ENCODE measurements at regions not wholly inside any gene's neighbourhood (a gene's known extent, or its start where the extent isn't known, plus 50 kb on each side); places are given as distances from the start of the nearest gene placed in this dataset.

GRCh38 chr16:86041215-86041614 lies 142.3 kb downstream of the IRF8 start:
- no peak for ATAC-seq
- H3K36me3 Mint-ChIP-seq (ENCODE audit: low read depth) = no peaks in the 10 kb centered on the region
- no peak for DNase-seq
- no peaks in the 10 kb centered on the region for H3K9me3 Mint-ChIP-seq (ENCODE audit: low read depth)
- peaks cover 18% of the 10 kb centered on the region for H3K4me1 Mint-ChIP-seq
- H3K27me3 Mint-ChIP-seq = peaks cover 11% of the 10 kb centered on the region
- H3K27ac Mint-ChIP-seq = no peak overlapping the region
- CTCF ChIA-PET = interaction anchor here (0.7 to 1.1 kb wide), 2 partner anchors 21 to 220 kb away, joined by 3 read pairs; no protein-coding TSS in a partner anchor
- no peak overlapping the region for H3K4me3 Mint-ChIP-seq
- intact Hi-C loops (cut with DNase I, micrococcal nuclease) = no loop called here
- POLR2A ChIA-PET = no interaction called here

GRCh38 chr16:86041807-86042206 lies 142.8 kb downstream of the IRF8 start:
- Mint-ChIP-seq H3K27me3 (peaks cover 14% of the 10 kb centered on the region), H3K4me3 (no peak overlapping the region), H3K9me3 (ENCODE audit: low read depth) (no peaks in the 10 kb centered on the region), H3K4me1 (peaks cover 18% of the 10 kb centered on the region), H3K36me3 (ENCODE audit: low read depth) (no peaks in the 10 kb centered on the region), H3K27ac (no peak overlapping the region)
- POLR2A ChIA-PET = no interaction called here
- DNase-seq (no peak), ATAC-seq (no peak)
- CTCF ChIA-PET = no interaction called here
- intact Hi-C loops (cut with DNase I, micrococcal nuclease) = no loop called here

GRCh38 chr16:86042393-86042792 lies 143.4 kb downstream of the IRF8 start:
- peaks cover 19% of the 10 kb centered on the region for H3K27me3 Mint-ChIP-seq
- H3K4me1 Mint-ChIP-seq = peaks cover 18% of the 10 kb centered on the region
- CTCF ChIA-PET = no interaction called here
- no peaks in the 10 kb centered on the region for H3K36me3 Mint-ChIP-seq (ENCODE audit: low read depth)
- no peak for DNase-seq
- ATAC-seq = no peak
- no peak overlapping the region for H3K4me3 Mint-ChIP-seq
- intact Hi-C loops (cut with DNase I, micrococcal nuclease) = no loop called here
- H3K9me3 Mint-ChIP-seq (ENCODE audit: low read depth) = no peaks in the 10 kb centered on the region
- POLR2A ChIA-PET = no interaction called here
- H3K27ac Mint-ChIP-seq = no peak overlapping the region

DNA sequence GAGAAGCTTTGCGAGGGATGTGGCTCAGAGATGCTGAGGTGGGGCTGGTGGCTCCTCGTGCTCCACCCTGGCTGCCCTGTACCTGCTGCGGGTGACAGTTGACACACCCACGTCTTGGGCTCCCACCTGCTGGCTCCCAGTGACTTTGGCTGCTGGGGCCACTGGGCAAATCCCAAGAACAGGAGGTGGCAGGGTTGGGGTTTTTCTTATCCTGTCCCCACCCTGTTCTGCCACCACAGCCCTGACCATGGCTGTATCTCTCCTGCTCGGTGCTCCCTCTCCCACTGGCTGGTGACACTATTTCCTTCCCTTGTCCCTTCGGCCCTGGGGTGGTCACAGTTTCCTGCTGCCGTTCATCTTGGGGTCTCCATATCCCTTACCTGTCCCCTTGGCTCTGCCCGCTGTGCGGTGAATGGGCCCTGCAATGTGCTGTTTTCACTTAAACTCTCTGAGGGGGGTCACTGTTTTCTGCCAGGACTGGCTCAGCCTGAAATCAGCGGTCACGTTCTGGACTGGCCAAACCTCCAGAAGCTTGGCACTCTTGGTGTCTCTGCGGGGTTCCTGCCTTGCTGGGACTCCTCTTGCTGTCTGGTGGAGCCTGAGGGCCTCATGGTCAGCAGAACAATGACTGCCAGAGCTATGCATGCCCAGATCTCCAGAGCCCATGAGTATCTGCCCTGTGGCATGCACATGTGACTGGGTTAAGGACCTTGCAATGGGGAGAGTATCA lies 144.2 kb downstream of the IRF8 start:
- ATAC-seq = no peak
- DNase-seq = no peak
- intact Hi-C loops (cut with DNase I, micrococcal nuclease) = no loop called here
- ChIA-PET POLR2A (no interaction called here), CTCF (interaction anchor here (0.5 to 4.7 kb wide), 5 partner anchors 15 to 1208 kb away, joined by 3 to 41 read pairs (median 3); no protein-coding TSS in a partner anchor)
- Mint-ChIP-seq H3K27me3 (peaks cover 25% of the 10 kb centered on the region), H3K36me3 (ENCODE audit: low read depth) (no peaks in the 10 kb centered on the region), H3K27ac (no peak overlapping the region), H3K4me3 (no peak overlapping the region), H3K9me3 (ENCODE audit: low read depth) (no peaks in the 10 kb centered on the region), H3K4me1 (peaks cover 18% of the 10 kb centered on the region)

DNA sequence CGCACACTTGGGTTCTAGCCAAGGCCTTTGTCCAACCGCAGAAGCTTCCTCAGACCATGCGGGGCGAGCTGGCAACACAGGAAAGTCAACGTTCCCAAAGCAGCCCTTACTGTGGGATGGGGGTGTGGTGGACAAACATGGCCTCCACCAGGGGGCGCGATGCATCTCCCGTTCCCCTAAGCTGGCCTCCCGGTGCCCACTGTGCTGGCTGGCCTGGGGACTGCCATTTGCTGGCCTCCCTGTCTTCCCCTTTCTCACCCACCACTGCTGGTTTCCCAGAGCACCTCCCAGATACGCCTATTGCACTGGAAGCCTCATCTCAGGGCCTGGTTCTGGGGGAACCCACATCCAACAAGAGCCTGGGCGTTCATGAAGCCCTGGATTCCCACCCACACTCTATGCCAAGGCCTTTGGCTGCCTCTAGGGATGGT lies 145.3 kb downstream of the IRF8 start:
- ATAC-seq (no peak), DNase-seq (peak; percentile 76)
- no peaks in the 10 kb centered on the region for H3K9me3 Mint-ChIP-seq (ENCODE audit: low read depth)
- no peak overlapping the region for H3K27ac Mint-ChIP-seq
- no peaks in the 10 kb centered on the region for H3K36me3 Mint-ChIP-seq (ENCODE audit: low read depth)
- peaks cover 18% of the 10 kb centered on the region for H3K4me1 Mint-ChIP-seq
- POLR2A ChIA-PET = no interaction called here
- CTCF ChIA-PET = interaction anchor here (0.5 to 4.7 kb wide), 12 partner anchors 10 to 1207 kb away, joined by 3 to 41 read pairs (median 3); no protein-coding TSS in a partner anchor
- intact Hi-C loops (cut with DNase I, micrococcal nuclease) = loop anchor here in 1 of 2 experiments (1.0 kb wide), 1 partner anchor 476 kb away; no protein-coding TSS in a partner anchor
- no peak overlapping the region for H3K4me3 Mint-ChIP-seq
- H3K27me3 Mint-ChIP-seq = peaks cover 30% of the 10 kb centered on the region

DNA sequence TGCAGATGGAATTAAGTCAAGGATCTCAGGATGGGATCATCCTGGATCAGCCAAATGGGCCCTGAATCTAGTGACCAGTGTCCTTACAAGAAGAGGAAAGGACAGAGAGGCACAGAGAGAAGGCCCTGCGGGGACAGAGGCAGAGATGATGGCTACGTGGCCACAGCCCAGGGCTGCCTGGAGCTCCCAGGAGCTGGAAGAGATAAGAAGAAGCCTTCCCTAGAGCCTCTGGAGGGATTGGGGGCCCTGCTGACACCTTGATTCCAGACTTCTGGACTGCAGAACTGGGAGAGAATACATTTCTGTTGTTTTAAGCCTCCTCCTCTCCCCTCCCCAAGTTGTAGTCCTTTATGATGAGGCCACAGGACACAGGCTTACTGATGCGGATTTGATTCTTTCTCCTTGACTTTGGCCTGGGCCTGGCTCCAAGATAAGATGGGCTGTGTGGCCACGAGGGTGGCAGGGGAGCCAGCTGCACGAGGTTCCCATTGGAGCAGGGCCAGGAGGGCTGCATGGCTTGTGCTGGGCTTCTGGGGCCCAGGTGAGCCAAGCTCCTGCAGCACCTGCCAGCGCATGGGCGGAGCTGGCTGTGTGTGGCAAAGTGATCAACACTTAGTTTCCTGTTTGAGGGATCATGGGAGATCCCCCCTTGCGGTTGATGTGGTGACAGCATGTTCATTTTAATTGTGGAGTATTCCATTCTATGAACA lies 146.1 kb downstream of the IRF8 start:
- Mint-ChIP-seq H3K9me3 (ENCODE audit: low read depth) (no peaks in the 10 kb centered on the region), H3K4me1 (peaks cover 18% of the 10 kb centered on the region), H3K36me3 (ENCODE audit: low read depth) (no peaks in the 10 kb centered on the region), H3K4me3 (no peak overlapping the region), H3K27me3 (peaks cover 32% of the 10 kb centered on the region), H3K27ac (no peak overlapping the region)
- peak; percentile 81 for ATAC-seq
- ChIA-PET POLR2A (no interaction called here), CTCF (interaction anchor here (0.6 to 4.7 kb wide), 10 partner anchors 16 to 474 kb away, joined by 3 to 41 read pairs (median 3); no protein-coding TSS in a partner anchor)
- intact Hi-C loops (cut with DNase I, micrococcal nuclease) = loop anchor here in 1 of 2 experiments (1.0 kb wide), 1 partner anchor 475 kb away; no protein-coding TSS in a partner anchor
- peak; percentile 70 for DNase-seq

GRCh38 chr16:86045591-86045971 lies 146.6 kb downstream of the IRF8 start:
- ChIA-PET CTCF (interaction anchor here (0.6 to 4.7 kb wide), 4 partner anchors 40 to 326 kb away, joined by 3 to 41 read pairs (median 4); no protein-coding TSS in a partner anchor), POLR2A (no interaction called here)

DNA sequence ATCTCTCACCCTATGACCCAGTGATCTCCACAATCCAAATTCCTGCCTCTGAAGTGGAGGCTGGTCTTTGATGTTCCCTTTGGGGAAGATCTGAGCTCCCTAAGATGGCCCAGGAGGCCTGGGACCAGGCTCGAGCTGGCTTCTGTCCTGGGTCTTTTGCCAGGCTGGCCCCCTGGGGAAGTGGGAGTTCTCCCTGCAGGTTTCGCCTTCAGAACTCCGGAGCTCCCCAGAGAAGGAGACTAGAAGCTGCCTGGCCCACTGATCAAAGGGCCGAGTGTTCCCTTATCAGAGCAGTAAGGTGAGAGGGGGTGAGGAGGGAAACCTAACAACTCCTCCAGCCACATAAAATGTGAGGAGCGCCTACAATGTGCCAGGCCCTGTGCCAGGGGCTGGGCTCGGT lies 147.1 kb downstream of the IRF8 start:
- intact Hi-C loops (cut with DNase I, micrococcal nuclease) = no loop called here
- ATAC-seq (no peak), DNase-seq (no peak)
- Mint-ChIP-seq H3K4me1 (peaks cover 18% of the 10 kb centered on the region), H3K9me3 (ENCODE audit: low read depth) (no peaks in the 10 kb centered on the region), H3K4me3 (no peak overlapping the region), H3K36me3 (ENCODE audit: low read depth) (no peaks in the 10 kb centered on the region), H3K27ac (no peak overlapping the region), H3K27me3 (peaks cover 37% of the 10 kb centered on the region)
- ChIA-PET CTCF (interaction anchor here (0.6 to 4.7 kb wide), 4 partner anchors 55 to 472 kb away, joined by 3 to 41 read pairs (median 4); no protein-coding TSS in a partner anchor), POLR2A (no interaction called here)

More at GRCh38 chr16:86045591-86045971, 146.6 kb downstream of the IRF8 start:
- no peak overlapping the region for H3K4me3 Mint-ChIP-seq
- no peak for ATAC-seq
- H3K4me1 Mint-ChIP-seq = peaks cover 18% of the 10 kb centered on the region
- H3K27me3 Mint-ChIP-seq = peaks cover 35% of the 10 kb centered on the region
- no peak for DNase-seq
- intact Hi-C loops (cut with DNase I, micrococcal nuclease) = no loop called here
- no peak overlapping the region for H3K27ac Mint-ChIP-seq
- no peaks in the 10 kb centered on the region for H3K36me3 Mint-ChIP-seq (ENCODE audit: low read depth)
- no peaks in the 10 kb centered on the region for H3K9me3 Mint-ChIP-seq (ENCODE audit: low read depth)

DNA sequence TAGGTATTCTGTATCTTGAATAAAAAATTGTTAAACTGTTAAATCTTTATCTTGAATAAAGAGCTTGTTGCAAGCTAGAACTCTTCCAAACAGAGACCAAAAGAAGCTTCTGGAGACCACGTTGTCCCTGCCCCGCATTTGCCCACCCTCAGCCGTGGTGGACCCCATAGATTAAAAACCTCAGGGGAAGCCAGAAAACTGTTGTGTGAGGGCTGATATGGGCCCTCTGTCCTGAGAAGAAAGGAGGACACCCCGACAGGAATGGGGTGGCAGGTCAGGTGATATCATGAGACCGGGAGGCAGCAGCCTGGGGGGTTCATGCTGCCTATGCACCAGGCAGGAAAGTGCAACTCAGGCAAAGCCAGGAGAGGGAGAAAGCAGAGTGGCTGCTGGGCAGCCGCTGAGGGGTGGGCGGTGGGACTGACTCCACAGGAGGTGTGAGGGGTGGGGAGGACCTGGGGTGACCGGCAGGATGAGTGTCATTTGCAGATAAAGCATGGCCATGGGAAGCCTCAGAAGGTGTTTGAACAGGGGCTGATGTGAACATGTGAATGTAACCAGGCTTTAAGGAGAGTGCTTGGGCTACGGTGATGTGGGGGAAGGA lies 147.8 kb downstream of the IRF8 start:
- CTCF ChIA-PET = interaction anchor here (1.1 to 4.7 kb wide), 3 partner anchors 227 to 471 kb away, joined by 3 to 41 read pairs (median 4); no protein-coding TSS in a partner anchor
- Mint-ChIP-seq H3K27me3 (peaks cover 34% of the 10 kb centered on the region), H3K9me3 (ENCODE audit: low read depth) (no peaks in the 10 kb centered on the region), H3K4me1 (peaks cover 18% of the 10 kb centered on the region), H3K36me3 (ENCODE audit: low read depth) (no peaks in the 10 kb centered on the region), H3K4me3 (no peak overlapping the region), H3K27ac (no peak overlapping the region)
- DNase-seq (no peak), ATAC-seq (no peak)
- POLR2A ChIA-PET = no interaction called here
- intact Hi-C loops (cut with DNase I, micrococcal nuclease) = no loop called here

DNA sequence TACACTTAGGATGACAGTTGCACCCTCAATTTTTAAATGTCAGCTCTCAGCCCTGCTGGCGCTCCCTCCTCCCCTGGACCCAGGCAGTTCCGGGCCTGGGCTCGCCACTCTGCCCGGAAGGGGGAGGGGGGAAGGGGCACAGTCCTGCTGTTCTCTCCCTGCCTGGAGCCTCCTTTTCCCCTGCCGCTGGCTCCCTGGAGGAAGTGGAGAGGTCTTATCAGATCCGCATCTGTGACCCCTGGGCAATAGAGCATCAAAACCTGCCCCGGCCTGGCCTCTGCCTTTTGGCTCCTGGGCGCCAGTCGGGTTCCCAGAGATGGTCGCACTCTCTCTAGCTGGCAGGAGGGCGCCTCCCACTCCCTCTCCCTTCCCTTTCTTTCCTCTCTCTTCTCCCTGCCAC lies 149.3 kb downstream of the IRF8 start:
- no peak for ATAC-seq
- Mint-ChIP-seq H3K36me3 (ENCODE audit: low read depth) (no peaks in the 10 kb centered on the region), H3K9me3 (ENCODE audit: low read depth) (no peaks in the 10 kb centered on the region), H3K4me1 (peaks cover 18% of the 10 kb centered on the region), H3K27me3 (peaks cover 28% of the 10 kb centered on the region), H3K27ac (no peak overlapping the region), H3K4me3 (no peak overlapping the region)
- intact Hi-C loops (cut with DNase I, micrococcal nuclease) = no loop called here
- ChIA-PET CTCF (interaction anchor here (1.3 kb wide), 1 partner anchor 25 kb away, joined by 5 read pairs; no protein-coding TSS in a partner anchor), POLR2A (no interaction called here)
- no peak for DNase-seq

- intact Hi-C loops (cut with DNase I, micrococcal nuclease) = no loop called here
- CTCF ChIA-PET = interaction anchor here (0.7 to 1.3 kb wide), 3 partner anchors 24 to 228 kb away, joined by 3 to 5 read pairs (median 3); no protein-coding TSS in a partner anchor
These were observed 150.1 kb downstream of the IRF8 start for GRCh38 chr16:86048882-86049585.

More at GRCh38 chr16:86048882-86049585, 150.1 kb downstream of the IRF8 start:
- Mint-ChIP-seq H3K9me3 (ENCODE audit: low read depth) (no peaks in the 10 kb centered on the region), H3K4me3 (no peak overlapping the region), H3K4me1 (peaks cover 18% of the 10 kb centered on the region), H3K36me3 (ENCODE audit: low read depth) (no peaks in the 10 kb centered on the region), H3K27me3 (peaks cover 28% of the 10 kb centered on the region), H3K27ac (no peak overlapping the region)
- POLR2A ChIA-PET = no interaction called here
- DNase-seq (peak; percentile 15), ATAC-seq (no peak)

Data from activated CD4-positive, alpha-beta T cell treated with anti-CD3 and anti-CD28 coated beads for 36 hours (primary cell).